ENCODE measurements at regions not wholly inside any gene's neighbourhood (a gene's known extent, or its start where the extent isn't known, plus 50 kb on each side); places are given as distances from the start of the nearest gene placed in this dataset.

DNA sequence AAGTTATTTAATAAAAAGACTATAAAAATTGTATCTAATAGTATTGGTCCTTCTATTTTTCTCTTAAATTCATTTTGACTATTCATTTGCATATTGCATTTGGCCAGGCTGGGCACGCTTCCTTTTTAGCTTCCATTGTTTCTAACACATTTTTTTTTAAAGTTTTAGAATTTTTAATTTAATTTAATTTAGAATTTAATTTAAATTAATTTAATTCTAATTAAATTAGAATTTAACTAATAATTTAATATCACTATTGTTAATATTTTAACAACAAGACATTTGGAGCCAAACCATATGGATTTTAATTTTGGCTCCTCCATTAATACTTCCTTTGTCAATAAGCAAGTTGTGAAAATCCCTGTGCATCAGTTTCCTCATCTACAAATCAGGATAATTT, 856.9 kb upstream of the SEL1L start:
- no peak for DNase-seq

GRCh38 chr14:82394916-82395315, 861.3 kb upstream of the SEL1L start:
- DNase-seq: no peak

DNA sequence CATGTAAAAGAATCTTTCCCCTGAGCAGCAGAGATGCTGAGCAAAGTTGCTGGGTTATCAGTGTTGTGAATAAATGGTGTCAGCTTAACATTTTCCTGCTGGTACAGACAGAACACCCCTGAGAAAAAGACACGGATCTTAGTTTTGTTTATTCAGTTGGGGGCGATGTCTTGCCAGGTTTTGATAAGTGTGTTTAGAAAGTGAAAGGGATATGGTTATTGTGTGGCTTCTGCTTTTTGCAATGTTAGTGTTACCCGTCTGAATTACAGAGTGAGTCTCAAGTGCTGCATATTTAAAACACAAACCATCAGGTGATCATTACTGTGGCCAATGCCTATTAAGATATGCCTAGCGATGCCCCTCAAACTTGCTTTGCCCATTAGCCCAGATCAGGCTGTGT, 864.6 kb upstream of the SEL1L start:
- DNase-seq: no peak

DNA sequence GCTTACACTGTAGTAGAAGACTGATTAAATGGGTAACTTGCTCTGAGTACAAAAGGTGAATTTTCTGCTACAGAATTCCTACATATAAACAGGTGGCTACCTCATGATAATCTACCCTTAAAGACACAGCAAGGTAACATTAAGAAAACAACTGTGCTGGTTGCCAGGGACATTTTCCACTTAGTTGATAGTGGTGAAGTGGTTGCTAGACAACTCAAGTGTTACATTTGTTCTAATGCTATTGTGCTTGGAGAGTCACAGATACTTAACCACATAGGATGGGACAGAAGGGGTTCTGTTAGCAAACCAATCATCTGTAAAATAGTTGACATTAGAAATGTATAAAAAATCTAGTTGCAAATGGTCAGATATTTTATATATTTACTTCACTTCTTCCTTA, 870.3 kb upstream of the SEL1L start:
- DNase-seq: no peak

DNA sequence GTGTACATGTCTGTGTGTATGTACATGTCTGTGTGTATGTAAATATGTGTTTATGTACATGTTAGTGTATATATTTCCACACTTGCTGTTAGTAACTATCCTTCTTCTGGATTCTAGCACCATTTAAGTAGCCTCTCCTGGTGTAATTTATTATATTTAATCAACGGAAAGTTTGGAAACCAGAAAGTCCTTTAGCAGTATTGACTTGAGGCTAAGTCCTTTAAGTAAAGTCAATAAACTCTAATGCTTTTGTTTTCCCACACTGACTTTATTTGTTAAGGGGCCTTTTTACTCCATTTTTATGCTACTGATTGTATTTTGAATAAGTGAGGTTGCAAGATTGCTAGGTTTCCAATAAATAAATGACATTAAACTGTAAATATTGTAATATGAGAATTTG, 876.4 kb upstream of the SEL1L start:
- DNase-seq: no peak

- DNase-seq: no peak
These were observed 877.6 kb upstream of the SEL1L start for GRCh38 chr14:82411298-82411697.

DNA sequence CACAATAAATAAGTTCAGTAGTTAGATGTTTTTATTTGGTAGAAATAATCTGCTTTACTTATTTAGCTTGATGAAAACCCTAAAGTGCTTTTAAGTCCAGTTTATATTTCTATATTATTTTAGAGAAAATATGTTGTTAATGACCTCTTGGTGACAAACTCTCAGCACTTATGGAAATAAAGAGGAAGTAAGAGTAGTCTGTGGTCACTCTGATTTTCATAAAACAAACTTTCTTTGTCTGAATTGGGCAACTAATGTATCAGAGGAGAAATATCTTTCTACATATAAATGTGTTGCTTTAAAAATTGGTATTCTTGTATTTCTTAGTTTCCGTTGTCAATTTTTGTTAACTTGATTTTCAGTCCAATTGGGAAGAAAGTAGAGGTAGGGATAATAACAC, 878.9 kb upstream of the SEL1L start:
- no peak for DNase-seq

DNA sequence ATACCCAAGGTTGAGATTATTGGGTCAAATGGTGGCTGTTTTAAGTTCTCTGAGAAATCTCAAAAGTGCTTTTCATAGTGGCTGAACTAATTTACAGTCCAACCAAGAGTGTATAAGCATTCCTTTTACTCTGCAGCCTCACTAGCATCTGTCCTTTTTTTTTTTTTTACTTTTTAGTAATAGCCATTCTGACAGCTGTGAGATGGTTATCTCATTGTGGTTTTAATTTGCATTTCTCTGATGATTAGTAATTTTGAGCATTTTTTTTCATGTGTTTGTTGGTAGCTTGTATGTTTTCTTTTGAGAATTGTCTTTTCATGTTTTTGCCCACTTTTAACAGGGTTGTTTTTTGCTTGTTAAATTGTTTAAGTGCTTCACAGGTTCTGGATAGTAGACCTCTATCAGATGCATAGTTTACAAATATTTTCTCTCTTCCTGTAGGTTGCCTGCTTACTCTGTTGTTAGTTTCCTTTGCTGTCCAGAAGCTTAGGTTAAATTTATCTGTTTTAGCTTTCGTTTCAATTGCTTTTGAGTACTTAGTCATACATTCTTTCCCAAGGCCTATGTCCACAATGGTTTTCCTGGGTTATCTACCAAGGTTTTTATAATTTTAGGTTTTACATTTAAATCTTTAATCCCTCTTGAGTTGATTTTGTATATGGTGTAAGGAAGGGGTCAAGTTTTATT, 881.3 kb upstream of the SEL1L start:
- no peak for DNase-seq

DNA sequence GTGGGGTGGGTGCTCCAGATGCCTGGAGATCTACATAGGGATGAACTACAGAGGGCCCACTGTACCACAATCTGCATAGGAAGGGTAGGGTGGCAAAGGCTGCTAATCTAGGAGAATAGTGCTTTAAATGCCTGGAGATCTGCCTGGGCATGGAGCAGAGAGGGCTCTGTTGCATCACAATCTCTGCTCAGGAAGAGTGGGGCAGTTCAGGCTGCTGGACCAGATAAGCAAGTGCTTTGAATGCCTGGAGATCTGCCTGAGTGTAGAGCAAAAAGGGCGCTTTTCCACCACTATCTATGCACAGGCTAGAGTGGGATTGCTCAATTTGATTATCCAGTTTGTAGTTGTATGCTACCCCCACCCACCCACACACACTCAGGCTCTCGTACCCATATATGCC, 886.3 kb upstream of the SEL1L start:
- no peak for DNase-seq

- DNase-seq: no peak
These were observed 887.2 kb upstream of the SEL1L start for GRCh38 chr14:82420871-82421270.

GRCh38 chr14:82421286-82421685, 887.6 kb upstream of the SEL1L start:
- DNase-seq: no peak

DNA sequence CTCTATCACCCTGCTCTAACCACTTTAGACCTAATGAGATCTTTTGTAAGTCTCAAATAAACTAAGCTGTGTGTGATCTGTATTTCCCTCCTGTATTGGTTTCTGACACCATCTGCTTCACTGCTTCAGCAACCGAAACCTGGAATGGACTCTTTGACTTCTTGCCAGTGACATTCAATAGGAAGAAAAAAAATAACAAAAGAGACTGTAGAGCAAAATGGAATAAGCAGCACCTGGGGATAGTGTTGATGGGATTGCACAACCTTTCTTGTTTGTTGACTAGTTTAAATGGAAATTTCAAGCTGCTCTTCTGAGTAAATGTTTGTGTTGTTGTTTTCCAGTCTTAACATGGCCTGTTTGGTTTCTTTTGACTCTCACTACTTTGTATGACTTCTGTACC, 888.6 kb upstream of the SEL1L start:
- no peak for DNase-seq

DNA sequence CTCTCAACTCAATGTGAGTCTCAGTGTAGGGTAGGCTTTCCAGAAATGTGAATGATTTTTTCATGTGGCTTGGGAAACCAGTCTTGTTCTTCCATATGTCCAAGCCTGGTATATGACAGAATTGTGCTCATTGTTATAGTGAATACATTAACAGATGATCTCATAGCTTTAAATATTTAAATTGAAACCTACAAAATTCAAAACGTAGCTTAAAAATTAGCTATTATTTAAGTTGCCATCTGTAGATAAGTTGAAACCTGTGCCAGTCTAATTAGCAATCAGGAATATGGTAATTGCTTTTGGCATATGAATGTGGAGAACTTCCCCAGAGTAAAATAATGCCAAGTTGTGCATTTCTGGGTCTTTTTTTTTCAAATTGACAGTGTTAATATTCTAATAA, 891.6 kb upstream of the SEL1L start:
- no peak for DNase-seq

- no peak for DNase-seq
These were observed 897.4 kb upstream of the SEL1L start for GRCh38 chr14:82431031-82431430.

- no peak for DNase-seq
These were observed 898.9 kb upstream of the SEL1L start for GRCh38 chr14:82432301-82433105.

DNA sequence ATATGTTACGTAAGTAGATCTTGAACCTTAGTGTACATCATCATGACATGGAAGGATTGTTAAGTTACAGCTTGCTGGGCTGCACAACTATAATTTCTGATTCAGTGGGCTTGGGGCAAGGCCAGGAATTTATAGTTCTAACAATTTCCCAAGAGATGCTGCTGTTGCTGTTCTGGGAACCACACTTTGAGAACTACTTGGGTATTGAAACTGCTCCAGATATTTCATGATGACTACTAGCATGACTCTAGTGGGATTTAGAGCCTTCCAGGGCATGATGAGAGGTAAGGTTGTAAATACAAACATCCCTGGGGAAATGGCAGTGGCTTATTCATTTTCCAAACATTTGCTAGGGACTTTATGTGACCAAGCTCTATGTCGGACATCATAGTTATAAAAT, 904.8 kb upstream of the SEL1L start:
- DNase-seq: no peak

DNA sequence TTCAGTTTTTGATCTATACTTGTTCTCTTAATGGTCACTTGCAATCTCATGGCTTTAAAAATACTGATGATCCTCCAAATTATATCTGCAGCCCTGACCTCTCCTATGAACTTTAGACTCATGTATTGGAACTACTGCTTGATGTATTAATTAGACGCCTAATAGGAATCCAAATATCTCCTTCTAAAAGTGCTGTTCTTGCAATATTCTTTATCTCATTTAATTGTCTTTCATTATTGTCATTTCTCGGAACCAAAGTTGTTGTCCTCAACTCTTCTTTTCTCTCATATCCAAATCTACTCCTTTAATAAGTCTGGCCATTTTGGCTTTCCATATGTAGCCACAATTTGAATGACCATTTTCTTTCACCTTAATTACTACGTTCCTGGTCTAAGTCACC, 907.6 kb upstream of the SEL1L start:
- no peak for DNase-seq

- DNase-seq: no peak
These were observed 912.3 kb upstream of the SEL1L start for GRCh38 chr14:82445810-82446570.

DNA sequence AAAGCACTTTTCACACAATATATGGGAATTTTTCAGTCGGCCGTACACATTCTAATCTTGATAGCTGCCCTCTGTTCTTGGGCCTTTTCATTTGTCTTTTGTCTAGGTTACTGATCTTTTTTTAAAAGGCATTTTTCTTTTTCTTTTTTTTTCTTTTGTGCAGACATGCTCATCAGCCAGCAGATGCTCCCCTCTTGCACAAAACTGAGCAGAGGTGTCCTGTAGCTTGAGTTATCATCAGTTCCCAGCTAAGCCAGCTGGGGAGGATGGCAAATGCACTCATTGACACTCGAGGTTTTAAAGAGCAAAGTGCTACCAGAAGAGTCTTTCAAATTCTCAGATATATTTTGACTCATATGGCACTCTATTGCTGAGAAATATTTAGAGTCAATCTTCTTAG, 913.9 kb upstream of the SEL1L start:
- DNase-seq: no peak

- DNase-seq: no peak
These were observed 916.3 kb upstream of the SEL1L start for GRCh38 chr14:82449926-82450468.

- no peak for DNase-seq
These were observed 918.0 kb upstream of the SEL1L start for GRCh38 chr14:82451675-82452074.

GRCh38 chr14:82482345-82482744, 948.7 kb upstream of the SEL1L start:
- DNase-seq: no peak

DNA sequence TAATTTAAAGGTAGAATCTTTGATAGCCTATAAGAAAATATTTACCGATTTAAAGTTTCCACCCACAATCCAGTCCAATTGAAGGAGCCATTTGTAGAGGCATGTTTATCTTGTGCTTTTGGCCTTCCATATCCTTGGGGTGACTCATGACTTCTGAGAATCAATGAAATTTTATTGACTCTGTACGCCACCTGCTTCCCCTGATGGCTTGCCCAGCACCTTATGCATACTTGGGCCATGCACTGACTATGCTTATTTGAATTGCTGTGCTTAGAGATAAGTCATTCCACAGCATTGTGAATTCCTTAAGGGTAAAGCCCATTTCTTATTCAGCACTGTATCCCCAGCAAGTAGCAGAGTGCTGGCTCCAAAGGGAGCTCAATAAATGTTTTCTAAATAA, 954.8 kb upstream of the SEL1L start:
- DNase-seq: no peak

GRCh38 chr14:82490397-82490796, 956.7 kb upstream of the SEL1L start:
- no peak for DNase-seq

All from activated CD4-positive, alpha-beta T cell treated with anti-CD3 and anti-CD28 coated beads, Interleukin-2, amount 50 U/mL, for 4 hours (primary cell).